Sigmoid colon (tissue), 6 donors: ENCODE measurements at regions not wholly inside any gene's neighbourhood (a gene's known extent, or its start where the extent isn't known, plus 50 kb on each side); places are given as distances from the start of the nearest gene placed in this dataset.

Experiments used
- DNase-seq: peaks from one replicate; pipeline ENCODE4 v3.0.0-alpha.2; 2019
- H3K27ac ChIP-seq, 4 donors: fragments of 200-600 bp; sonication (generic); one replicate each; pipeline ENCODE4 v1.5.1; 2016 to 2019; ENCODE audit warnings: mild to moderate bottlenecking in 1 of 4
- H3K27me3 ChIP-seq, 3 donors: fragments of 200-600 bp; sonication (generic); one replicate each; pipeline ENCODE4 v1.5.1; 2019; ENCODE audit warnings: mild to moderate bottlenecking in 1 of 3
- H3K36me3 ChIP-seq, 4 donors: fragments of 200-600 bp; sonication (generic); one replicate each; pipeline ENCODE4 v1.5.1; 2016 to 2019
- H3K4me1 ChIP-seq, 4 donors: fragments of 200-600 bp; sonication (generic); one replicate each; pipeline ENCODE4 v1.5.1; 2017 to 2019
- H3K4me3 ChIP-seq, 4 donors: fragments of 200-600 bp; sonication (generic); one replicate each; pipeline ENCODE4 v1.5.1; 2017 to 2019; ENCODE audit warnings: mild to moderate bottlenecking in 2 of 4, moderate library complexity in 1 of 4
- H3K9me3 ChIP-seq, 4 donors: fragments of 200-600 bp in 3 of 4; sonication (generic) in 3 of 4; one replicate each; pipeline versions ENCODE4 v1.5.1 to v1.6.1; 2013 to 2019
- CTCF ChIP-seq, 4 experiments: fragments of 450-650 bp in 3 of 4; fragments of 200-600 bp in 1 of 4; IDR thresholded peaks; one replicate each; pipeline ENCODE4 v1.5.1; 2016 to 2019; ENCODE audit warnings: antibody characterized with exemption in 4 of 4, mild to moderate bottlenecking in 3 of 4, moderate library complexity in 2 of 4
- EP300 ChIP-seq, 4 donors: sonication (generic); formaldehyde crosslinking; IDR thresholded peaks; one replicate each; pipeline ENCODE4 v1.6.1; 2017; ENCODE audit warnings: antibody characterized with exemption in 4 of 4
- POLR2A ChIP-seq, 2 donors: fragments of 450-650 bp; IDR thresholded peaks; one replicate each; pipeline ENCODE4 v1.6.1; 2016; ENCODE audit warnings: antibody characterized with exemption in 2 of 2, mild to moderate bottlenecking in 2 of 2, moderate library complexity in 2 of 2
- POLR2AphosphoS5 ChIP-seq, 4 donors: sonication (generic); formaldehyde crosslinking; IDR thresholded peaks; one replicate each; pipeline ENCODE4 v1.6.1; 2017; ENCODE audit warnings: antibody characterized with exemption in 4 of 4
- WGBS, 2 donors: extraction: QIAGEN DNeasy Blood & Tissue Kit; methylation state at CpG; one replicate each; pipeline ENCODE4 v1.1.7; 2013; 5-methylcytosine and 5-hydroxymethylcytosine counted together
- intact Hi-C: fragments of 100-400 bp; cut with DNase I; formaldehyde crosslinking; loops from one replicate; pipeline ENCODE4 v1.15.1; 2023
- donor health status: healthy with polysubstance abuse.
- donor health status: healthy.

- DNase-seq, result no peak
- TF ChIP-seq POLR2A (IDR thresholded peaks at IDR 0.05) (no peak), EP300 (IDR thresholded peaks at IDR 0.05) (no peak), CTCF (IDR thresholded peaks at IDR 0.05) (no peak), POLR2AphosphoS5 (IDR thresholded peaks at IDR 0.05) (no peak)
- H3K4me1 ChIP-seq, result peaks cover 0 to 41% (median 28%) of the 10 kb centered on the region in 4 donors
- peak overlapping the region; percentile 51 to 78 (median 65) for H3K27ac ChIP-seq
- intact Hi-C loops, result no loop called here
- no peak overlapping the region for H3K4me3 ChIP-seq
- no peaks in the 10 kb centered on the region for H3K27me3 ChIP-seq
- 94% methylated on average over 5 of the region's 5 CpGs for WGBS, 2 donors
- no peaks in the 10 kb centered on the region for H3K9me3 ChIP-seq
- no peaks in the 10 kb centered on the region for H3K36me3 ChIP-seq
Observed at GRCh38 chr11:130647371-130647770, 198.9 kb downstream of the ADAMTS15 start.

GRCh38 chr11:130649801-130650200 lies 201.4 kb downstream of the ADAMTS15 start:
- intact Hi-C loops, result no loop called here
- Histone ChIP-seq H3K4me3 (no peak overlapping the region), H3K27me3 (no peaks in the 10 kb centered on the region), H3K9me3 (no peaks in the 10 kb centered on the region), H3K27ac (peak overlapping the region; percentile 51 to 78 (median 65)), H3K36me3 (no peaks in the 10 kb centered on the region), H3K4me1 (peaks cover 0 to 65% (median 51%) of the 10 kb centered on the region in 4 donors)
- whole genome bisulfite sequencing, 2 donors, result 80 to 84% methylated on average over 3 of the region's 3 CpGs
- DNase-seq, result no peak
- peak in 1 of 4 donors; percentile 16 for TF ChIP-seq POLR2AphosphoS5 (IDR thresholded peaks at IDR 0.05)
- no peak for TF ChIP-seq POLR2A (IDR thresholded peaks at IDR 0.05)

GRCh38 chr11:130650456-130651030 lies 202.1 kb downstream of the ADAMTS15 start:
- intact Hi-C loops, result no loop called here
- Histone ChIP-seq H3K4me1 (peaks cover 0 to 68% (median 54%) of the 10 kb centered on the region in 4 donors), H3K36me3 (no peaks in the 10 kb centered on the region), H3K27me3 (no peaks in the 10 kb centered on the region), H3K27ac (peak overlapping the region; percentile 51 to 78 (median 65)), H3K9me3 (no peaks in the 10 kb centered on the region), H3K4me3 (no peak overlapping the region)
- 91 to 94% methylated on average over 8 of the region's 8 CpGs for WGBS, 2 donors
- no peak for DNase-seq
- TF ChIP-seq EP300 (IDR thresholded peaks at IDR 0.05) (no peak), POLR2AphosphoS5 (IDR thresholded peaks at IDR 0.05) (no peak), POLR2A (IDR thresholded peaks at IDR 0.05) (no peak), CTCF (IDR thresholded peaks at IDR 0.05) (no peak)

GRCh38 chr11:130651066-130651855 lies 202.8 kb downstream of the ADAMTS15 start:
- peak overlapping the region in 1 of 4 donors; percentile 70 for H3K27ac ChIP-seq
- H3K9me3 ChIP-seq, result no peaks in the 10 kb centered on the region
- H3K4me3 ChIP-seq, result no peak overlapping the region
- H3K36me3 ChIP-seq, result no peaks in the 10 kb centered on the region
- 85 to 91% methylated on average over 9 of the region's 9 CpGs for WGBS, 2 donors
- no peak for DNase-seq
- peaks cover 0 to 68% (median 54%) of the 10 kb centered on the region in 4 donors for H3K4me1 ChIP-seq
- intact Hi-C loops, result no loop called here
- H3K27me3 ChIP-seq, result no peaks in the 10 kb centered on the region
- TF ChIP-seq POLR2AphosphoS5 (IDR thresholded peaks at IDR 0.05) (no peak), POLR2A (IDR thresholded peaks at IDR 0.05) (no peak), CTCF (IDR thresholded peaks at IDR 0.05) (no peak)

GRCh38 chr11:130652671-130653335 lies 204.4 kb downstream of the ADAMTS15 start:
- Histone ChIP-seq H3K27me3 (no peaks in the 10 kb centered on the region), H3K4me1 (peaks cover 0 to 62% (median 52%) of the 10 kb centered on the region in 4 donors), H3K4me3 (no peak overlapping the region), H3K9me3 (no peaks in the 10 kb centered on the region), H3K27ac (peak overlapping the region; percentile 69 to 78 (median 76)), H3K36me3 (no peaks in the 10 kb centered on the region)
- no peak for TF ChIP-seq CTCF (IDR thresholded peaks at IDR 0.05)
- peak; percentile 64 to 80 (median 70) for TF ChIP-seq POLR2AphosphoS5 (IDR thresholded peaks at IDR 0.05)
- no peak for TF ChIP-seq POLR2A (IDR thresholded peaks at IDR 0.05)
- peak in 2 of 4 donors; percentile 58 to 60 for TF ChIP-seq EP300 (IDR thresholded peaks at IDR 0.05)
- intact Hi-C loops, result loop anchor here (2.0 kb wide), 1 partner anchor 18 kb away; no protein-coding TSS in a partner anchor
- WGBS, 2 donors, result 65 to 87% methylated on average over 3 of the region's 3 CpGs
- peak; percentile 92 for DNase-seq
